Nephron (organoid): ENCODE measurements at regions not wholly inside any gene's neighbourhood (a gene's known extent, or its start where the extent isn't known, plus 50 kb on each side); places are given as distances from the start of the nearest gene placed in this dataset.
"Not testable (repeated sequence)": the region's sequence is repeated elsewhere in the genome, so short reads cannot be mapped to it uniquely, and the experiment has no call there.

Experiments used
- H3K27ac Mint-ChIP-seq, 3 experiments: 2 replicates each; pipeline ENCODE4 v1.8.0; 2020; ENCODE audit warnings: mixed read lengths in 3 of 3, mild to moderate bottlenecking in 2 of 3, moderate library complexity in 1 of 3
- H3K27me3 Mint-ChIP-seq: 2 replicates; pipeline ENCODE4 v1.8.0; 2021; ENCODE audit warnings: low read depth, mild to moderate bottlenecking, moderate library complexity, mixed read lengths
- H3K36me3 Mint-ChIP-seq: 2 replicates; pipeline ENCODE4 v1.8.0; 2020; ENCODE audit warnings: low read depth, mixed read lengths
- H3K4me1 Mint-ChIP-seq: 2 replicates; pipeline ENCODE4 v1.8.0; 2020; ENCODE audit warnings: mixed read lengths
- H3K4me3 Mint-ChIP-seq, 3 experiments: 2 replicates each; pipeline ENCODE4 v1.8.0; 2020; ENCODE audit warnings: mild to moderate bottlenecking in 3 of 3, mixed read lengths in 3 of 3, moderate library complexity in 2 of 3
- H3K9me3 Mint-ChIP-seq: 2 replicates; pipeline ENCODE4 v1.8.0; 2020; ENCODE audit warnings: mixed read lengths
- CTCF ChIP-seq, 3 experiments: fragments of 200-600 bp; sonication (generic); IDR thresholded peaks; one replicate each; pipeline ENCODE4 v1.5.0; 2021; ENCODE audit warnings: antibody characterized with exemption in 3 of 3; ENCODE audit not compliant: unreplicated experiment in 3 of 3

- peak overlapping the region; percentile 0 to 22 (median 22) for H3K4me3 Mint-ChIP-seq
- no peaks in the 10 kb centered on the region for H3K36me3 Mint-ChIP-seq
- no peak for TF ChIP-seq CTCF (IDR thresholded peaks at IDR 0.05; ENCODE audit: unreplicated experiment in 3 of 3)
- H3K9me3 Mint-ChIP-seq = no peaks in the 10 kb centered on the region
- H3K27me3 Mint-ChIP-seq = peaks cover 3% of the 10 kb centered on the region
- peaks cover 16% of the 10 kb centered on the region for H3K4me1 Mint-ChIP-seq
- peak overlapping the region; percentile 55 to 78 (median 73) for H3K27ac Mint-ChIP-seq
Measured at GRCh38 chr20:53764415-53764800, 170.8 kb upstream of the ZNF217 start.

DNA sequence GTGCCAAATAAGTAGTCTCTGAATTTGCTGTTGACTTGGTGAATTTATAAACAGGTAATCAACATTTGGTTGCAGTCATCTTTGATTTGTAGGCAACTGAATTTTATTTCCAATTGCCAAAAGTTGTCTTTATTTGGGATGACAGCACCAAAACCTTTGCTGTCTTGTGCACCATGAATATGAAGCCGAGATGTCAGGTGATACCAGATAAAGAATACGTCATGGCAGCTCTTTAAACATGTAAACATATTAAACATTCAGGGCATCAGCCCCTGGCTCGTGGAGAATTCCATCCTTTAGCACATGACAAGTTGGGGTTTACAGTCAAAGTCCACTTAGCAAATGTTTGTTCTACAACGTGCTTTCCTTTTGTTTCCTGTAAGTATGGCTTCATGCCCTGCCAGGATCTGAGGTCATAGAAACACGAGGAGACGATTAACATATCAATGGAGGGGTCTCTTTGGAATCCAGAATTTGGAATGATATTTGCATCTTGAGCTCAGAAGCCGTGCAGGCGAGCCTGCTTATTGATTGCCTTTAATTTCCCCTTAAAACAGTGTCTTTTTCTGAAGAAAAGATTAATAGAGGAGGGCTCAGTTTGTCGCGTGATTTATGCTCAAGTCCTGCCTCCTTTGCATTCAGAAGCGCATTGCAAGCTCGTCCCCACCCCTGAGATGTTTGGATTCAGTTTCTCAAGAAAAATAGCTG, 170.2 kb upstream of the ZNF217 start:
- Mint-ChIP-seq H3K4me3 (peak overlapping the region; percentile 0 to 22 (median 22)), H3K9me3 (no peaks in the 10 kb centered on the region), H3K36me3 (no peaks in the 10 kb centered on the region), H3K27ac (peak overlapping the region; percentile 55 to 78 (median 73)), H3K27me3 (peaks cover 3% of the 10 kb centered on the region), H3K4me1 (peaks cover 11% of the 10 kb centered on the region)
- TF ChIP-seq CTCF (IDR thresholded peaks at IDR 0.05; ENCODE audit: unreplicated experiment in 3 of 3) = no peak

DNA sequence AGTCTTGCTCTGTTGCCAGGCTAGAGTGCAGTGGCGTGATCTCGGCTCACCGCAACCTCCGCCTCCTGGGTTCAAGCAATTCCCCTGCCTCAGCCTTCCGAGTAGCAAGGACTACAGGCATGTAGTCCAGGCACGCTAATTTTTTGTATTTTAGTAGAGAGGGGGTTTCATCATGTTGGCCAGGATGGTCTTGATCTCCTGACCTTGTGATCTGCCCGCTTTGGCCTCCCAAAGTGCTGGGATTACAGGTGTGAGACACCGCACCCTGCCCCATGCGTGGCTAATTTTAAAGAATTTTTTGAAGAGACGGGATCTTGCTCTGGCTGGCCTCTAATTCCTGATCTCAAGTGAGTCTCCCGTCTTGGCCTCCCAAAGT, 168.8 kb upstream of the ZNF217 start:
- H3K4me3 Mint-ChIP-seq, H3K27ac Mint-ChIP-seq, H3K9me3 Mint-ChIP-seq, H3K27me3 Mint-ChIP-seq, H3K36me3 Mint-ChIP-seq: not testable (repeated sequence)
- H3K4me1 Mint-ChIP-seq = peaks cover 14% of the 10 kb centered on the region

- TF ChIP-seq CTCF (IDR thresholded peaks at IDR 0.05; ENCODE audit: unreplicated experiment in 3 of 3) = no peak
- H3K27ac Mint-ChIP-seq = no peak overlapping the region
Measured at GRCh38 chr20:53760025-53760441, 166.4 kb upstream of the ZNF217 start.

DNA sequence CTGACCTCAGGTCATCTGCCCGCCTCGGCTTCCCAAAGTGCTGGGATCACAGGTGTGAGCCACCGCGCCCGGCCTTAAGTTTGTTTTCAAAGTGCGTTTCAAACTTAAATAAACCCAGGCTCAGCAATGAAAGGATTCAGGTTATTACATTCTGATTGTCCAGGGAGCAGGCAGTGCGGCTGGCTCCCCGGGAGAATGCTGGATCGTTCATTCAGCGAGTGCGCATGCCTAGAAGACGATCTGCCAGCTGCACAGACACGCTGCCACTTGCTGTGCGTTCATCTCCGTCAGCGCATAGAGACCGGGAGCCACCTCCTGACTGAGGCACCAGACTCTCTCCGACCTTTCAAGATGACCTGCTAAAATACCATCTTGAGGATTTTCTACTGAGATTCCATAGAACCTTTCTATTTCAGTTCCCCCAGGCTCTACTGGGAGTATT, 163.9 kb upstream of the ZNF217 start:
- H3K27me3 Mint-ChIP-seq = peaks cover under 1% of the 10 kb centered on the region
- TF ChIP-seq CTCF (IDR thresholded peaks at IDR 0.05; ENCODE audit: unreplicated experiment in 3 of 3) = no peak
- H3K4me1 Mint-ChIP-seq = peaks cover 35% of the 10 kb centered on the region
- no peak overlapping the region for H3K4me3 Mint-ChIP-seq
- no peak overlapping the region for H3K27ac Mint-ChIP-seq
- H3K36me3 Mint-ChIP-seq = no peaks in the 10 kb centered on the region
- no peaks in the 10 kb centered on the region for H3K9me3 Mint-ChIP-seq

More at GRCh38 chr20:53760025-53760441, 166.4 kb upstream of the ZNF217 start:
- H3K4me1 Mint-ChIP-seq = peaks cover 20% of the 10 kb centered on the region
- H3K36me3 Mint-ChIP-seq = no peaks in the 10 kb centered on the region
- H3K9me3 Mint-ChIP-seq = no peaks in the 10 kb centered on the region
- no peak overlapping the region for H3K4me3 Mint-ChIP-seq
- H3K27me3 Mint-ChIP-seq = peaks cover 3% of the 10 kb centered on the region

GRCh38 chr20:53755733-53756531, 162.3 kb upstream of the ZNF217 start:
- no peaks in the 10 kb centered on the region for H3K9me3 Mint-ChIP-seq

More at GRCh38 chr20:53755733-53756531, 162.3 kb upstream of the ZNF217 start:
- H3K4me1 Mint-ChIP-seq = peaks cover 50% of the 10 kb centered on the region
- no peak for TF ChIP-seq CTCF (IDR thresholded peaks at IDR 0.05; ENCODE audit: unreplicated experiment in 3 of 3)
- no peaks in the 10 kb centered on the region for H3K27me3 Mint-ChIP-seq
- H3K27ac Mint-ChIP-seq = peak overlapping the region in 1 of 3 experiments; percentile 9
- H3K4me3 Mint-ChIP-seq = no peak overlapping the region
- no peaks in the 10 kb centered on the region for H3K36me3 Mint-ChIP-seq
